ENCODE measurements at regions not wholly inside any gene's neighbourhood (a gene's known extent, or its start where the extent isn't known, plus 50 kb on each side); places are given as distances from the start of the nearest gene placed in this dataset.
"Not testable (repeated sequence)": the region's sequence is repeated elsewhere in the genome, so short reads cannot be mapped to it uniquely, and the experiment has no call there.

DNA sequence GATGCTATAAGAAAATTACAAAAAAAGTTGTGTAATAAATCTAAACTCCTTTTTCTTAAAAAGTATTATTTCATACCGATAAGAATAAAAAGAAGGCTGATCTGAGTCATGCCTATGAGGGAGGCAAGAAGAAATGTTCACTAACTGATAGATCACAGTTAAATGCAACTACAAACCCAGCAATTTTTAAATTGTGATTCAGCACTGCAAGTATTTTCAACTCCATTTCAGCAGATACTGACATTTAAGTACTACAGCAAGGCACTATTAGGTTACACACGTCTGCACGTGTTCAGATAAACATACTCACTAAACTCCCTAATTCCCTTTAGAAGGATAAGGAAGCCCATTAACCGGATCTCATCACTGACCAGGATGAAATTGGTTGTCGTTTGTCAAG, 213.3 kb upstream of the ZRANB2 start:
- Mint-ChIP-seq H3K36me3 (ENCODE audit: insufficient read depth in 2 of 2) (peaks cover 0 to 5% of the 10 kb centered on the region in 2 donors), H3K27ac (no peak overlapping the region), H3K9me3 (peaks cover 9 to 13% of the 10 kb centered on the region in 2 donors), H3K4me3 (no peak overlapping the region), H3K4me1 (ENCODE audit: low read depth) (no peaks in the 10 kb centered on the region), H3K27me3 (ENCODE audit: low read depth) (no peaks in the 10 kb centered on the region)
- no peak for ATAC-seq (replicated peaks in 1 of 2)
- DNase-seq, result no peak

DNA sequence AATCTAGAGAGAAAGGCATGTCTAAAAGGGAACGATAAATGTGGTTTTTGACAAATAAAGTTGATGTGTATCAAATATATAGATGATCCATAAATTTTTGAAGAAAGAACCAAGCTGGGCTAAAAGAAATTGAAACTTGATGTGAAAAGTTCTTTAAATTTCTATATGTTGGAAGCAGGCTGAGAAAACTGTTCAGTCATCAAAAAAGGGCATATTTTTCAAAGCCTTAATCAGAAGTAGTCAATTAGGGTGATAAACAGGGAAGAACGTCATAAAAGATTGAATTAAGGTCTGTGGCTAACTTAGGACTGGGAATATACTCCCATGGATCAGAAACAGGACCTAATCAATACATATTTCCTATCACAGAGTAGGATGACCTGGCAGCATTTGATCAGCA, 211.4 kb upstream of the ZRANB2 start:
- DNase-seq (no peak), ATAC-seq (replicated peaks in 1 of 2) (no peak)
- H3K9me3 Mint-ChIP-seq, result peaks cover 10 to 13% of the 10 kb centered on the region in 2 donors
- H3K4me1 Mint-ChIP-seq (ENCODE audit: low read depth), result no peaks in the 10 kb centered on the region
- no peak overlapping the region for H3K4me3 Mint-ChIP-seq
- H3K27ac Mint-ChIP-seq, result no peak overlapping the region
- no peaks in the 10 kb centered on the region for H3K27me3 Mint-ChIP-seq (ENCODE audit: low read depth)
- peaks cover 0 to 5% of the 10 kb centered on the region in 2 donors for H3K36me3 Mint-ChIP-seq (ENCODE audit: insufficient read depth in 2 of 2)

DNA sequence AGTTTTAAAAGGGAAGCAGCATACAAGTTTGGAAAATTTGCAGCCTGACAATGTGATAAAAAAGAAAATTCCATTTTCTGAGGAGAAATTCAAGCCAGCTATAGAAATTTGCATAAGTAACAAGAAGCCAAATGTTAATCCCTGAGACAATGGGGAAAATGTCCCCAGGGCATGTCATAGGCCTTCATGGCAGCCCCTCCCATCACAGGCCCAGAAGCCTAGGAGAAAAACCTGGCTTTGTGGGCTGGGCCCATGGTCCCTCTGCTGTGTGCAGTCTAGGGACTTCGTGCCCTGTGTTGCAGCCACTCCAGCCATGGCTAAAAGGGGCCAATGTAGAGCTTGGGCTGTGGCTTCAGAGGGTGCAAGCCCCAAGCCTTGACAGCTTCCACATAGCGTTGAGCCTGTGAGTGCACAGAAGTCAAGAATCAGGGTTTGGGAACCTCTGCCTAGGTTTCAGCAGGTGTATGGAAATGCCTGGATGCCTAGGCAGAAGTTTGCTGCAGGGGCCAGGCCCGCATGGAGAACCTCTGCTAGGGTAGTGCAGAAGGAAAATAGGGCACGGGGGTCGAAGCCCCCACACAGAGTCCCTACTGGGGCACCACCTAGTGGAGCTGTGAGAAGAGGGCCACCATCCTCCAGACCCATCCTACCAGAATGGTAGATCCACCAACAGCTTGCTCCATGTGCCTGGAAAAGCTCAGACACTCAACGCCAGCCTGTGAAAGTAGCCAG, 209.8 kb upstream of the ZRANB2 start:
- not testable (repeated sequence) for H3K27ac Mint-ChIP-seq; H3K27me3 Mint-ChIP-seq (ENCODE audit: low read depth); DNase-seq; H3K4me3 Mint-ChIP-seq; H3K36me3 Mint-ChIP-seq (ENCODE audit: insufficient read depth in 2 of 2); ATAC-seq (replicated peaks in 1 of 2); H3K4me1 Mint-ChIP-seq (ENCODE audit: low read depth)
- peaks cover 10 to 13% of the 10 kb centered on the region in 2 donors for H3K9me3 Mint-ChIP-seq

DNA sequence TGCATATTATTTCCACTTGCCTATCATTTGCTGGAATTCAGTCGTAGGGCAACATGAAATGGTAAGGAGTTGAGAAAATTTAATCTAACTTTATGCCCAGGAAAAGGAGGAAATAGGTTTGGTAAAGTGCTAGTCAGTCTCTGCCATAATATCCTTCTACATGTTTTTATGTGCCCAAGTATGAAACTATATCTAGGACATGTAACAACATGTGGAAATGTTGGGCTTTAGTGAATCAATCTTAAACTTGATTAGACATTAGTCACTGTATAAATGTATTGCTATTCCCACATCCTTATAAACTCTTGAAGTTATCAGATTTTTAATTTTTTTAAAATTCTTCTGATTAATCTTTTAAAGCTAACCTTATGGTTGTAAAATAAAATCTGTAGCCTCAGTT, 204.7 kb upstream of the ZRANB2 start:
- ATAC-seq (replicated peaks in 1 of 2) (no peak), DNase-seq (no peak)
- H3K4me3 Mint-ChIP-seq, result no peak overlapping the region
- H3K4me1 Mint-ChIP-seq (ENCODE audit: low read depth), result no peaks in the 10 kb centered on the region
- H3K36me3 Mint-ChIP-seq (ENCODE audit: insufficient read depth in 2 of 2), result peaks cover 0 to 5% of the 10 kb centered on the region in 2 donors
- H3K27ac Mint-ChIP-seq, result no peak overlapping the region
- peaks cover 7 to 10% of the 10 kb centered on the region in 2 donors for H3K9me3 Mint-ChIP-seq
- H3K27me3 Mint-ChIP-seq (ENCODE audit: low read depth), result no peaks in the 10 kb centered on the region

DNA sequence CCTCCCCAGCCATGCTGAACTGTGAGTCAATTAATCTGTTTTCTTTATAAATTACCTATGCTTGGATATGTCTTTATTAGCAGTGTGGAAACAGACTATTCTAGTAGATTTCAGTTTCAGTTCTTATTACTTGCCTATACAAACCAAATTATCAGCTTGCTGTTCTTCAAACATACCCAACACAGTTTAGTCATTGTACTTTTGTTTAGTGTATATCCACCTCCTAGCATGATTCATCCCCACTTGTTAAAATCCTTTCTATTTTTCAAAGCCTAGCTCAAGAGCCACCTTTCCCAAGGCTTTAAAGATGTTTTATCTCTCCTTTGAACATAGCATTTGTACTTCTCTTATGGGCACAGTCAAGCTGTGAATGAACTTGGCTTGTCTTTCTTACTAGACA, 195.6 kb upstream of the ZRANB2 start:
- Mint-ChIP-seq H3K27ac (no peak overlapping the region), H3K36me3 (ENCODE audit: insufficient read depth in 2 of 2) (no peaks in the 10 kb centered on the region), H3K4me3 (no peak overlapping the region), H3K27me3 (ENCODE audit: low read depth) (no peaks in the 10 kb centered on the region), H3K9me3 (peaks cover 2 to 9% of the 10 kb centered on the region in 2 donors), H3K4me1 (ENCODE audit: low read depth) (no peaks in the 10 kb centered on the region)
- no peak for ATAC-seq (replicated peaks in 1 of 2)
- no peak for DNase-seq

DNA sequence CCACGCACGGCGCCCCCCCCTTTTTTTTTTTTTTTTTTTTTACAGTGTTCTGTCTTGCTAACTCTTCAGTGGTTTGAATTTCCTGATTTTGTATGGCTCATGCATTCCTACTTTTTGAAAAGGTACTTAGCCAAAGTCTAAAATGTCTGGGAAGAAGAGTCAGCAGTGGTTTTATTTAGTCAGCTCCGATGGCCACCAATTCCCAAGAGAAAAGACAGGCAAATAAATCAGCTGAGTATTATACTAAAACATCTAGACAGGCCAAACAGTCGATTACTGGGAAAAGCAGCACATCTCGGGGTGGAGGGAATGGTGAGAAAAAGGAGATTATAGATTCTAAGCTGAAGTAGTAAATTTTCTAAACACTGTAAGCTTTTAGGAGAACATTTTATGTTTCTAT, 192.5 kb upstream of the ZRANB2 start:
- no peak for DNase-seq
- ATAC-seq (replicated peaks in 1 of 2), result no peak
- Mint-ChIP-seq H3K36me3 (ENCODE audit: insufficient read depth in 2 of 2) (no peaks in the 10 kb centered on the region), H3K4me1 (ENCODE audit: low read depth) (no peaks in the 10 kb centered on the region), H3K27ac (no peak overlapping the region), H3K4me3 (no peak overlapping the region), H3K9me3 (peaks cover 4 to 10% of the 10 kb centered on the region in 2 donors), H3K27me3 (ENCODE audit: low read depth) (no peaks in the 10 kb centered on the region)

DNA sequence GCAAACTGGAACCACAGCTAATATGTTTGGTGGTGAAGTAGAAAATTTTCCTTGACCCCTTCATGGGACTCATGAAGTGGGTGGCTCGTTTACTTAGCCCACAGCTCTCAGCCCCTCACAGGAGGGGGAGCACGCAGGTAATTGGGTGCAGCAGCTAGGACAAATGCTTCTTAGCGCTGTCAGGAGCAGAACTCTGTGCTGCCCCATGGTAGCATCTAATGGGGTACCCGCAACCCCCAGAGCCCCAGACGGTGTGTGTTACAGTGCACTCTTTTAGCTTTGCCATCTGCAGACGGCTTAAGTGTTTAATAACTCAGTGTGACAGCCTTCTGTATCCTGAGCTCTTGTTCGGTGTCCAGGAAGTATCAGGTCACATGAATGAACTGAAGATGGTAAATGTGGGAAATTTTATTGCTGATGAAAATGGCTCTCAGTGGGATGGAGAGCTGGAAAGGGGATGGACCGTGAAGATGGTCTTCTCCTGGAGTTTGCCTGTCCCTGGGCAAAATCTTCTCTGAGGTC, 189.6 kb upstream of the ZRANB2 start:
- ATAC-seq (replicated peaks in 1 of 2) (no peak), DNase-seq (no peak)
- peaks cover 3 to 5% of the 10 kb centered on the region in 2 donors for H3K9me3 Mint-ChIP-seq
- H3K27ac Mint-ChIP-seq, result no peak overlapping the region
- no peaks in the 10 kb centered on the region for H3K4me1 Mint-ChIP-seq (ENCODE audit: low read depth)
- H3K36me3 Mint-ChIP-seq (ENCODE audit: insufficient read depth in 2 of 2), result no peaks in the 10 kb centered on the region
- no peak overlapping the region for H3K4me3 Mint-ChIP-seq
- H3K27me3 Mint-ChIP-seq (ENCODE audit: low read depth), result no peaks in the 10 kb centered on the region

DNA sequence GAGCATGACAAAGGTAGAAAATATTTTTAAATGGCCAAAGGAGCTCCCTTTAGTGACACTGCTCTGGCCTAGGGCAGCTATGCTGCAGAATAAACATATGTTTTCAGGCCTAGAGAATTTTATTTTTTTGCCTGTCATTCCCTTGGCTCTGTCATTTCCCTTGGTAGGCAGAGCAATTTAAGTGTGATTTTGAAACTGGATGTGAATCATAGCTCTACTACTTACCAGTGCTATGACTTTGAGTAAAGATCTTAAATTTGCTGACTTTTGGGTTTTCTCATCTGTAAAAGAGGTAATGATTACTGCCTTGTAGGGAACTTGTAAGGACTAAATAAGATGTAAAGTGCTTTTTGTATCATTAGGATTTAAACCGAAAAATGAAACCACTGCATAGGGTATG, 189.0 kb upstream of the ZRANB2 start:
- H3K4me1 Mint-ChIP-seq (ENCODE audit: low read depth), result no peaks in the 10 kb centered on the region
- H3K27ac Mint-ChIP-seq, result no peak overlapping the region
- H3K27me3 Mint-ChIP-seq (ENCODE audit: low read depth), result no peaks in the 10 kb centered on the region
- H3K9me3 Mint-ChIP-seq, result peaks cover 3 to 5% of the 10 kb centered on the region in 2 donors
- no peak overlapping the region for H3K4me3 Mint-ChIP-seq
- DNase-seq (no peak), ATAC-seq (replicated peaks in 1 of 2) (peak in 1 of 2 donors; percentile 51)
- no peaks in the 10 kb centered on the region for H3K36me3 Mint-ChIP-seq (ENCODE audit: insufficient read depth in 2 of 2)

DNA sequence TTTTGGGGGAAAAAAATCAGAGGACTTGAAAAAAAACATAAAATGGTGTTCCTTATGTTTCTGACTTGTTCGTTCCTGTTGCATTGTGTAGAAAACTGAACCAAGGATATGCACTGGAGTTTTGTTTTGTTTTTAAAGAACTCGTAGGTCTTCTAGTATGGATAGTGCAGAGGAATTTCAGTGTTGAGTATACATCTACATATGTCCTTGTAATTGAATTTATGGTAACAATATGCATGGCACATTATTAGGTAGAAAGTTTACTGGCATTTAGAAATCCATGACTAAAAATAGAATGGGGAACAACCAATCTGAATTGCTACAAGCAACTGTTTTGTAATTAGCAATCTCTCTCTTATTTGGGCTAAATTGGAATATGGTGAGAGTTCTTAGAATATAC, 188.3 kb upstream of the ZRANB2 start:
- Mint-ChIP-seq H3K27me3 (ENCODE audit: low read depth) (no peaks in the 10 kb centered on the region), H3K9me3 (peaks cover 3 to 5% of the 10 kb centered on the region in 2 donors), H3K4me3 (no peak overlapping the region), H3K36me3 (ENCODE audit: insufficient read depth in 2 of 2) (no peaks in the 10 kb centered on the region), H3K27ac (no peak overlapping the region), H3K4me1 (ENCODE audit: low read depth) (no peaks in the 10 kb centered on the region)
- no peak for ATAC-seq (replicated peaks in 1 of 2)
- DNase-seq, result no peak

DNA sequence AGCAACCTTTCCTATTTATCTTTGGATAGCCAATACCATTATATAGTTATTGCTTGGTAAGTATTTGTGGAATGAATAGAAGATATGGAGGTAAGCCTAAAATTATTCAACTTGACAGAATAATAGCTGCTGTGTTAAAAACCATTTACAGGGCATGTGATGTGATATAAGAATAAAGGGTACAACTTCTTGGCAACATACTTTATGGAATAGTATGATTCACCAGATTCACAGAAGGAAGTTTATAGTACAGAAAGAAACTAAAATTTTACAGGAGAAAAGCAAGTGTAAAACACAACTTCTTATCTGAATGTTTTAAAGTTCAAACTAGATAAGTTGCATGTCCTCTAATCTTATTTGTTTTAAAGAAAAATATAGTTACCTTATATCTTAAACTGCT, 186.4 kb upstream of the ZRANB2 start:
- Mint-ChIP-seq H3K4me3 (no peak overlapping the region), H3K27me3 (ENCODE audit: low read depth) (no peaks in the 10 kb centered on the region), H3K27ac (no peak overlapping the region), H3K4me1 (ENCODE audit: low read depth) (no peaks in the 10 kb centered on the region), H3K36me3 (ENCODE audit: insufficient read depth in 2 of 2) (no peaks in the 10 kb centered on the region), H3K9me3 (peaks cover 3 to 5% of the 10 kb centered on the region in 2 donors)
- ATAC-seq (replicated peaks in 1 of 2), result no peak
- DNase-seq, result no peak

DNA sequence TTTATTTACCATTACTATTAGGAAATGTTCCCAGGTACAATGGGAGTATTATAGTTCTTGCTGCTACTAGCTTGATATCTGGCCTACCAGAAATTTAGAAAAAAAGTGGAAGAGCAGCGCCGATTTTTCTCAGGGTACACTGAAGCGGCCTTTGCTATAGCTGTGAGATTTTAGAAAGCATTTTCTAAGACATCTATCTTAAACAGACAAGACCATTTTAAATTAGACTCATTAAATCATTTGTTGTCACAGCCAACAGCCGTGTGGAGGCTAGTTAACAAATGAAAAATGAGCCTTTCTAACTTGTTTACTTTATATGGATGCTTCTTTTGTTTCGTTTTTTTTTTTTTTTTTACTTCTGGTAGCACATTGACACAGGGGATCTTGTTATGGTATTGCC, 183.2 kb upstream of the ZRANB2 start:
- DNase-seq, result no peak
- no peaks in the 10 kb centered on the region for H3K27me3 Mint-ChIP-seq (ENCODE audit: low read depth)
- ATAC-seq (replicated peaks in 1 of 2), result no peak
- H3K4me1 Mint-ChIP-seq (ENCODE audit: low read depth), result no peaks in the 10 kb centered on the region
- no peaks in the 10 kb centered on the region for H3K36me3 Mint-ChIP-seq (ENCODE audit: insufficient read depth in 2 of 2)
- H3K9me3 Mint-ChIP-seq, result peaks cover 2 to 4% of the 10 kb centered on the region in 2 donors
- no peak overlapping the region for H3K4me3 Mint-ChIP-seq
- H3K27ac Mint-ChIP-seq, result no peak overlapping the region

DNA sequence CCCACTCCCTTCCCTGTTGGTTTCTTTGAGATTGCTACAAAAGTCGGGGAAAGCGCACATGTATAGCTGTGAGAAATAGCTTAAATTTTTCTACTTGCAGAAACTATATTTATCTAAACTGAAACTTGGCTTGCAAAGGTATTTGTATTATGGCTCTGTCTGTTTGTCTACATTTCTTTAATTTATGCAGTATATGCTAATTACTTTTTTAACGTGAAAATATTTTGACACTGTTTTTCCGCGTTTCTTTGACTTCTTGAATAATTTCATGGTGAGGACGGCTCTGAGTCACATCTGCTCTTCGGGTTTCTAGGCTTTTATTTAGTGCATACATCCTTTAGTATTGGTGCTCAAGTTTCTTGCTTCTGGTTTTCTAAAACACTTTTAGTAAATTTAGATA, 182.1 kb upstream of the ZRANB2 start:
- no peaks in the 10 kb centered on the region for H3K27me3 Mint-ChIP-seq (ENCODE audit: low read depth)
- H3K4me3 Mint-ChIP-seq, result no peak overlapping the region
- H3K4me1 Mint-ChIP-seq (ENCODE audit: low read depth), result no peaks in the 10 kb centered on the region
- no peaks in the 10 kb centered on the region for H3K36me3 Mint-ChIP-seq (ENCODE audit: insufficient read depth in 2 of 2)
- ATAC-seq (replicated peaks in 1 of 2) (no peak), DNase-seq (no peak)
- no peak overlapping the region for H3K27ac Mint-ChIP-seq
- peaks cover 0 to 4% of the 10 kb centered on the region in 2 donors for H3K9me3 Mint-ChIP-seq

DNA sequence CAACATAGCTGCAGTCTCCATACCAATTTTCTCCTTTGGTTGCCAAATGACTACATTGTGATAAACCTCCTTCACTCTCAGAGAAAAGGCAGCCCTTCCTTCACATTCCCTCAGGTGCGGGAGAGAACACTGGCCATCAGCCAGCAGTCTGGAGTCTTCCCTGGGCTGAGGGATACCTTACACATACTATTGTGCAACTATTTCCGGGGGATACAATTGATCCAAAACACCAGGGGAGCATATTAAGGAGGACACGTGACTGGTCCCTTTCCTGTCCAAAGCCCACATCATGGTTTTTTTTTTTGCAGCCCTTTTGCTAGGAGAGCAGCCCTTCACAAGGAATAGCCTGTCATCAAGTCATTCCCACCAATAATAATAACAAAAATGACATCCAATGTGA, 172.1 kb upstream of the ZRANB2 start:
- peaks cover 0 to 1% of the 10 kb centered on the region in 2 donors for H3K9me3 Mint-ChIP-seq
- no peak for DNase-seq
- no peak for ATAC-seq (replicated peaks in 1 of 2)
- no peak overlapping the region for H3K27ac Mint-ChIP-seq
- no peaks in the 10 kb centered on the region for H3K27me3 Mint-ChIP-seq (ENCODE audit: low read depth)
- H3K36me3 Mint-ChIP-seq (ENCODE audit: insufficient read depth in 2 of 2), result no peaks in the 10 kb centered on the region
- H3K4me3 Mint-ChIP-seq, result no peak overlapping the region
- no peaks in the 10 kb centered on the region for H3K4me1 Mint-ChIP-seq (ENCODE audit: low read depth)

DNA sequence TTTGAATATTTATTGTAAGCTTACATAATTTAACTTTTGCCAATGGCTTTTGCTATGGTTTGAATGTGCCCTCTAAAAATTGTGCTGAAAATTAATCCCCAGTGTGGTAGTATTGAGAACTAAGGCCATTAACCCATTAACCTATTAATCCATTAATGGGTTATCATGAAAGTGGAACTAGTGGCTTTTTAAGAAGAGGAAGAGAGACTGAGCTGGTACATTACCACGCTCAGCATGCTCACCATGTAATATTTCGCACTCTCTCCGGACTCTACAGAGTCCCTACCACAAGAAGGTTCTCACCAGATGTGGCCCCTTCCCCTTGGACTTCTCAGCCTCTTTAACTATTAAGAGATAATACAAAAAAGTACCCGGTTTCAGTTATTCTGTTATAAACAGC, 164.4 kb upstream of the ZRANB2 start:
- H3K4me1 Mint-ChIP-seq (ENCODE audit: low read depth), result no peaks in the 10 kb centered on the region
- ATAC-seq (replicated peaks in 1 of 2), result no peak
- H3K9me3 Mint-ChIP-seq, result peaks cover 2% of the 10 kb centered on the region in 2 donors
- no peak overlapping the region for H3K4me3 Mint-ChIP-seq
- DNase-seq, result no peak
- H3K27ac Mint-ChIP-seq, result no peak overlapping the region
- no peaks in the 10 kb centered on the region for H3K27me3 Mint-ChIP-seq (ENCODE audit: low read depth)
- no peaks in the 10 kb centered on the region for H3K36me3 Mint-ChIP-seq (ENCODE audit: insufficient read depth in 2 of 2)

All from activated T-cell treated with anti-CD3 and anti-CD28 coated beads, Interleukin-2, amount 50 U/mL, for 72 hours (primary cell).